SK-N-SH (cell line): ENCODE measurements at regions not wholly inside any gene's neighbourhood (a gene's known extent, or its start where the extent isn't known, plus 50 kb on each side); places are given as distances from the start of the nearest gene placed in this dataset.

Experiments used
- EP300 ChIP-seq, 2 experiments: IDR thresholded peaks; 2 replicates each; pipeline versions ENCODE4 v1.4.0 to v1.6.1; 2012; ENCODE audit warnings: borderline replicate concordance in 1 of 2, low read depth in 1 of 2, low read length in 1 of 2
- GATA2 ChIP-seq: sonication (generic); formaldehyde crosslinking; IDR thresholded peaks from 2 replicates; pipeline ENCODE4 v1.5.0; 2020; ENCODE audit warnings: mild to moderate bottlenecking, missing genetic modification reagents
- POLR2AphosphoS5 ChIP-seq: IDR thresholded peaks from 2 replicates; pipeline ENCODE4 v1.6.1; 2012; ENCODE audit warnings: low read depth, low read length
- TF ChIP-seq, protein P1 (sequence below): fragments of 200-600 bp; sonication (generic); IDR thresholded peaks from 2 replicates; pipeline ENCODE4 v1.6.1; 2017; ENCODE audit warnings: antibody characterized with exemption, mild to moderate bottlenecking, moderate library complexity
- TF ChIP-seq, protein P2 (sequence below): IDR thresholded peaks from 2 replicates; pipeline ENCODE4 v1.6.1; 2012; ENCODE audit warnings: mild to moderate bottlenecking, low read depth, low read length, moderate library complexity

DNA sequence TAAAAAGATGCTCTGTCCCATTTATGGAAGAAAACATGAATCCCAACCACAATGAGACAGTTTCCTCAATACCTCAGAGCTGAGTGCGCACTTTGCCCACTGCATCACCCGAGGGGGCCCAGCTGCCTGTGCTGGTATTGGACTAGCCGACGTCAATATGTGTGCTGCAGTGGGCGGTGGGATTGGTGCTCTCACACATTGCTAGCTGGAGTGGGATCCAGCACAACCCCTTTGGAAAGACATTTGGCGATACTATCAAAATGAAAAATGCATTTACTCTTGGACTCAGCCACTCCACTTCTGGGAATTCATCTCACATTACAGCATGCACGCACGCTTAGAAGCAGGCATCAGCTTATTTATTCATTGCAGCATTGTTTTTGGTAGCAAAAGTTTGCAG, 289.2 kb upstream of the FOXF1 start:
- TF ChIP-seq POLR2AphosphoS5, result no peak
- TF ChIP-seq GATA2 (CRISPR knock-in tag), result no peak
- no peak for TF ChIP-seq EP300 (IDR thresholded peaks at IDR 0.05; ENCODE audit: borderline replicate concordance in 1 of 2, low read depth in 1 of 2, low read length in 1 of 2)
- TF ChIP-seq, protein P1, sequence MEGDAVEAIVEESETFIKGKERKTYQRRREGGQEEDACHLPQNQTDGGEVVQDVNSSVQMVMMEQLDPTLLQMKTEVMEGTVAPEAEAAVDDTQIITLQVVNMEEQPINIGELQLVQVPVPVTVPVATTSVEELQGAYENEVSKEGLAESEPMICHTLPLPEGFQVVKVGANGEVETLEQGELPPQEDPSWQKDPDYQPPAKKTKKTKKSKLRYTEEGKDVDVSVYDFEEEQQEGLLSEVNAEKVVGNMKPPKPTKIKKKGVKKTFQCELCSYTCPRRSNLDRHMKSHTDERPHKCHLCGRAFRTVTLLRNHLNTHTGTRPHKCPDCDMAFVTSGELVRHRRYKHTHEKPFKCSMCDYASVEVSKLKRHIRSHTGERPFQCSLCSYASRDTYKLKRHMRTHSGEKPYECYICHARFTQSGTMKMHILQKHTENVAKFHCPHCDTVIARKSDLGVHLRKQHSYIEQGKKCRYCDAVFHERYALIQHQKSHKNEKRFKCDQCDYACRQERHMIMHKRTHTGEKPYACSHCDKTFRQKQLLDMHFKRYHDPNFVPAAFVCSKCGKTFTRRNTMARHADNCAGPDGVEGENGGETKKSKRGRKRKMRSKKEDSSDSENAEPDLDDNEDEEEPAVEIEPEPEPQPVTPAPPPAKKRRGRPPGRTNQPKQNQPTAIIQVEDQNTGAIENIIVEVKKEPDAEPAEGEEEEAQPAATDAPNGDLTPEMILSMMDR, result no peak
- TF ChIP-seq, protein P2, sequence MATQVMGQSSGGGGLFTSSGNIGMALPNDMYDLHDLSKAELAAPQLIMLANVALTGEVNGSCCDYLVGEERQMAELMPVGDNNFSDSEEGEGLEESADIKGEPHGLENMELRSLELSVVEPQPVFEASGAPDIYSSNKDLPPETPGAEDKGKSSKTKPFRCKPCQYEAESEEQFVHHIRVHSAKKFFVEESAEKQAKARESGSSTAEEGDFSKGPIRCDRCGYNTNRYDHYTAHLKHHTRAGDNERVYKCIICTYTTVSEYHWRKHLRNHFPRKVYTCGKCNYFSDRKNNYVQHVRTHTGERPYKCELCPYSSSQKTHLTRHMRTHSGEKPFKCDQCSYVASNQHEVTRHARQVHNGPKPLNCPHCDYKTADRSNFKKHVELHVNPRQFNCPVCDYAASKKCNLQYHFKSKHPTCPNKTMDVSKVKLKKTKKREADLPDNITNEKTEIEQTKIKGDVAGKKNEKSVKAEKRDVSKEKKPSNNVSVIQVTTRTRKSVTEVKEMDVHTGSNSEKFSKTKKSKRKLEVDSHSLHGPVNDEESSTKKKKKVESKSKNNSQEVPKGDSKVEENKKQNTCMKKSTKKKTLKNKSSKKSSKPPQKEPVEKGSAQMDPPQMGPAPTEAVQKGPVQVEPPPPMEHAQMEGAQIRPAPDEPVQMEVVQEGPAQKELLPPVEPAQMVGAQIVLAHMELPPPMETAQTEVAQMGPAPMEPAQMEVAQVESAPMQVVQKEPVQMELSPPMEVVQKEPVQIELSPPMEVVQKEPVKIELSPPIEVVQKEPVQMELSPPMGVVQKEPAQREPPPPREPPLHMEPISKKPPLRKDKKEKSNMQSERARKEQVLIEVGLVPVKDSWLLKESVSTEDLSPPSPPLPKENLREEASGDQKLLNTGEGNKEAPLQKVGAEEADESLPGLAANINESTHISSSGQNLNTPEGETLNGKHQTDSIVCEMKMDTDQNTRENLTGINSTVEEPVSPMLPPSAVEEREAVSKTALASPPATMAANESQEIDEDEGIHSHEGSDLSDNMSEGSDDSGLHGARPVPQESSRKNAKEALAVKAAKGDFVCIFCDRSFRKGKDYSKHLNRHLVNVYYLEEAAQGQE, result no peak
